NCI-H187 (cell line): ENCODE measurements at regions not wholly inside any gene's neighbourhood (a gene's known extent, or its start where the extent isn't known, plus 50 kb on each side); places are given as distances from the start of the nearest gene placed in this dataset.
A peak's percentile ranks its signal among the peaks of the same experiment; 100 is the strongest.

ENCODE experiments used
- DNase-seq, 2 experiments: peaks; one replicate each; lab custom pipeline; 2025; lab: John Stamatoyannopoulos, UW

GRCh38 chr2:59322870-59323269 lies 1081.7 kb upstream of the FANCL start:
- DNase-seq, result no peak

GRCh38 chr2:59322005-59322404 lies 1080.9 kb upstream of the FANCL start:
- no peak for DNase-seq

GRCh38 chr2:59314031-59314766 lies 1073.1 kb upstream of the FANCL start:
- no peak for DNase-seq

- no peak for DNase-seq
Measured at GRCh38 chr2:59312967-59313940, 1072.1 kb upstream of the FANCL start.

GRCh38 chr2:59312029-59312428 lies 1070.9 kb upstream of the FANCL start:
- no peak for DNase-seq

GRCh38 chr2:59308108-59308507 lies 1067.0 kb upstream of the FANCL start:
- DNase-seq, result no peak

GRCh38 chr2:59307196-59307595 lies 1066.1 kb upstream of the FANCL start:
- no peak for DNase-seq

GRCh38 chr2:59303272-59303671 lies 1062.1 kb upstream of the FANCL start:
- no peak for DNase-seq

GRCh38 chr2:59302683-59303082 lies 1061.6 kb upstream of the FANCL start:
- no peak for DNase-seq

- peak; percentile 6 to 60 for DNase-seq
Measured at GRCh38 chr2:59301466-59302402, 1060.6 kb upstream of the FANCL start.

- peak in 1 of 2 experiments; percentile 31 for DNase-seq
Measured at GRCh38 chr2:59297816-59298215, 1056.7 kb upstream of the FANCL start.

GRCh38 chr2:59296279-59296678 lies 1055.2 kb upstream of the FANCL start:
- no peak for DNase-seq

GRCh38 chr2:59295524-59296162 lies 1054.5 kb upstream of the FANCL start:
- DNase-seq, result no peak

- DNase-seq, result no peak
Measured at GRCh38 chr2:59288771-59289170, 1047.6 kb upstream of the FANCL start.

GRCh38 chr2:59282374-59283057 lies 1041.4 kb upstream of the FANCL start:
- no peak for DNase-seq

GRCh38 chr2:59277671-59278070 lies 1036.5 kb upstream of the FANCL start:
- DNase-seq, result no peak

GRCh38 chr2:59276917-59277316 lies 1035.8 kb upstream of the FANCL start:
- DNase-seq, result no peak

GRCh38 chr2:59276033-59276432 lies 1034.9 kb upstream of the FANCL start:
- DNase-seq, result no peak

GRCh38 chr2:59266453-59266852 lies 1025.3 kb upstream of the FANCL start:
- DNase-seq, result no peak

- no peak for DNase-seq
Measured at GRCh38 chr2:59259913-59260312, 1018.8 kb upstream of the FANCL start.

- DNase-seq, result no peak
Measured at GRCh38 chr2:59256290-59256689, 1015.2 kb upstream of the FANCL start.
